ENCODE measurements at regions not wholly inside any gene's neighbourhood (a gene's known extent, or its start where the extent isn't known, plus 50 kb on each side); places are given as distances from the start of the nearest gene placed in this dataset.

GRCh38 chr2:133736674-133737073 is 168.4 kb upstream of the NCKAP5 start (continued):
- TF ChIP-seq, protein P1, sequence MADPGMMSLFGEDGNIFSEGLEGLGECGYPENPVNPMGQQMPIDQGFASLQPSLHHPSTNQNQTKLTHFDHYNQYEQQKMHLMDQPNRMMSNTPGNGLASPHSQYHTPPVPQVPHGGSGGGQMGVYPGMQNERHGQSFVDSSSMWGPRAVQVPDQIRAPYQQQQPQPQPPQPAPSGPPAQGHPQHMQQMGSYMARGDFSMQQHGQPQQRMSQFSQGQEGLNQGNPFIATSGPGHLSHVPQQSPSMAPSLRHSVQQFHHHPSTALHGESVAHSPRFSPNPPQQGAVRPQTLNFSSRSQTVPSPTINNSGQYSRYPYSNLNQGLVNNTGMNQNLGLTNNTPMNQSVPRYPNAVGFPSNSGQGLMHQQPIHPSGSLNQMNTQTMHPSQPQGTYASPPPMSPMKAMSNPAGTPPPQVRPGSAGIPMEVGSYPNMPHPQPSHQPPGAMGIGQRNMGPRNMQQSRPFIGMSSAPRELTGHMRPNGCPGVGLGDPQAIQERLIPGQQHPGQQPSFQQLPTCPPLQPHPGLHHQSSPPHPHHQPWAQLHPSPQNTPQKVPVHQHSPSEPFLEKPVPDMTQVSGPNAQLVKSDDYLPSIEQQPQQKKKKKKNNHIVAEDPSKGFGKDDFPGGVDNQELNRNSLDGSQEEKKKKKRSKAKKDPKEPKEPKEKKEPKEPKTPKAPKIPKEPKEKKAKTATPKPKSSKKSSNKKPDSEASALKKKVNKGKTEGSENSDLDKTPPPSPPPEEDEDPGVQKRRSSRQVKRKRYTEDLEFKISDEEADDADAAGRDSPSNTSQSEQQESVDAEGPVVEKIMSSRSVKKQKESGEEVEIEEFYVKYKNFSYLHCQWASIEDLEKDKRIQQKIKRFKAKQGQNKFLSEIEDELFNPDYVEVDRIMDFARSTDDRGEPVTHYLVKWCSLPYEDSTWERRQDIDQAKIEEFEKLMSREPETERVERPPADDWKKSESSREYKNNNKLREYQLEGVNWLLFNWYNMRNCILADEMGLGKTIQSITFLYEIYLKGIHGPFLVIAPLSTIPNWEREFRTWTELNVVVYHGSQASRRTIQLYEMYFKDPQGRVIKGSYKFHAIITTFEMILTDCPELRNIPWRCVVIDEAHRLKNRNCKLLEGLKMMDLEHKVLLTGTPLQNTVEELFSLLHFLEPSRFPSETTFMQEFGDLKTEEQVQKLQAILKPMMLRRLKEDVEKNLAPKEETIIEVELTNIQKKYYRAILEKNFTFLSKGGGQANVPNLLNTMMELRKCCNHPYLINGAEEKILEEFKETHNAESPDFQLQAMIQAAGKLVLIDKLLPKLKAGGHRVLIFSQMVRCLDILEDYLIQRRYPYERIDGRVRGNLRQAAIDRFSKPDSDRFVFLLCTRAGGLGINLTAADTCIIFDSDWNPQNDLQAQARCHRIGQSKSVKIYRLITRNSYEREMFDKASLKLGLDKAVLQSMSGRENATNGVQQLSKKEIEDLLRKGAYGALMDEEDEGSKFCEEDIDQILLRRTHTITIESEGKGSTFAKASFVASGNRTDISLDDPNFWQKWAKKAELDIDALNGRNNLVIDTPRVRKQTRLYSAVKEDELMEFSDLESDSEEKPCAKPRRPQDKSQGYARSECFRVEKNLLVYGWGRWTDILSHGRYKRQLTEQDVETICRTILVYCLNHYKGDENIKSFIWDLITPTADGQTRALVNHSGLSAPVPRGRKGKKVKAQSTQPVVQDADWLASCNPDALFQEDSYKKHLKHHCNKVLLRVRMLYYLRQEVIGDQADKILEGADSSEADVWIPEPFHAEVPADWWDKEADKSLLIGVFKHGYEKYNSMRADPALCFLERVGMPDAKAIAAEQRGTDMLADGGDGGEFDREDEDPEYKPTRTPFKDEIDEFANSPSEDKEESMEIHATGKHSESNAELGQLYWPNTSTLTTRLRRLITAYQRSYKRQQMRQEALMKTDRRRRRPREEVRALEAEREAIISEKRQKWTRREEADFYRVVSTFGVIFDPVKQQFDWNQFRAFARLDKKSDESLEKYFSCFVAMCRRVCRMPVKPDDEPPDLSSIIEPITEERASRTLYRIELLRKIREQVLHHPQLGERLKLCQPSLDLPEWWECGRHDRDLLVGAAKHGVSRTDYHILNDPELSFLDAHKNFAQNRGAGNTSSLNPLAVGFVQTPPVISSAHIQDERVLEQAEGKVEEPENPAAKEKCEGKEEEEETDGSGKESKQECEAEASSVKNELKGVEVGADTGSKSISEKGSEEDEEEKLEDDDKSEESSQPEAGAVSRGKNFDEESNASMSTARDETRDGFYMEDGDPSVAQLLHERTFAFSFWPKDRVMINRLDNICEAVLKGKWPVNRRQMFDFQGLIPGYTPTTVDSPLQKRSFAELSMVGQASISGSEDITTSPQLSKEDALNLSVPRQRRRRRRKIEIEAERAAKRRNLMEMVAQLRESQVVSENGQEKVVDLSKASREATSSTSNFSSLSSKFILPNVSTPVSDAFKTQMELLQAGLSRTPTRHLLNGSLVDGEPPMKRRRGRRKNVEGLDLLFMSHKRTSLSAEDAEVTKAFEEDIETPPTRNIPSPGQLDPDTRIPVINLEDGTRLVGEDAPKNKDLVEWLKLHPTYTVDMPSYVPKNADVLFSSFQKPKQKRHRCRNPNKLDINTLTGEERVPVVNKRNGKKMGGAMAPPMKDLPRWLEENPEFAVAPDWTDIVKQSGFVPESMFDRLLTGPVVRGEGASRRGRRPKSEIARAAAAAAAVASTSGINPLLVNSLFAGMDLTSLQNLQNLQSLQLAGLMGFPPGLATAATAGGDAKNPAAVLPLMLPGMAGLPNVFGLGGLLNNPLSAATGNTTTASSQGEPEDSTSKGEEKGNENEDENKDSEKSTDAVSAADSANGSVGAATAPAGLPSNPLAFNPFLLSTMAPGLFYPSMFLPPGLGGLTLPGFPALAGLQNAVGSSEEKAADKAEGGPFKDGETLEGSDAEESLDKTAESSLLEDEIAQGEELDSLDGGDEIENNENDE (IDR thresholded peaks at IDR 0.05; ENCODE audit: insufficient replicate concordance, low read length), result no peak
- no peak for TF ChIP-seq SIRT6 (IDR thresholded peaks at IDR 0.05; ENCODE audit: low read length)
- TF ChIP-seq SUZ12 (IDR thresholded peaks at IDR 0.05; ENCODE audit: low read length), result no peak
- TF ChIP-seq, protein P2, sequence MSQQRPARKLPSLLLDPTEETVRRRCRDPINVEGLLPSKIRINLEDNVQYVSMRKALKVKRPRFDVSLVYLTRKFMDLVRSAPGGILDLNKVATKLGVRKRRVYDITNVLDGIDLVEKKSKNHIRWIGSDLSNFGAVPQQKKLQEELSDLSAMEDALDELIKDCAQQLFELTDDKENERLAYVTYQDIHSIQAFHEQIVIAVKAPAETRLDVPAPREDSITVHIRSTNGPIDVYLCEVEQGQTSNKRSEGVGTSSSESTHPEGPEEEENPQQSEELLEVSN (IDR thresholded peaks at IDR 0.05), result no peak

Measured in H1 (cell line).